ENCODE measurements at regions not wholly inside any gene's neighbourhood (a gene's known extent, or its start where the extent isn't known, plus 50 kb on each side); places are given as distances from the start of the nearest gene placed in this dataset.

GRCh38 chr2:157952558-157952957 is 76.4 kb upstream of the ACVR1 start:
- TF ChIP-seq CTCF (conservative IDR thresholded peaks at IDR 0.05; ENCODE audit: low read depth, low read length) (no peak), EZH2phosphoT487 (IDR thresholded peaks at IDR 0.05; ENCODE audit: borderline replicate concordance, low read length) (no peak), EZH2 (IDR thresholded peaks at IDR 0.05; ENCODE audit: low read length, unreplicated experiment) (no peak)

All from PC-3 (cell line).